GM12801 (cell line): ENCODE measurements at regions not wholly inside any gene's neighbourhood (a gene's known extent, or its start where the extent isn't known, plus 50 kb on each side); places are given as distances from the start of the nearest gene placed in this dataset.

Experiments used
- TF ChIP-seq, protein P1 (sequence below): IDR thresholded peaks from one replicate; pipeline ENCODE4 v1.5.1; 2011; ENCODE audit warnings: control low read depth; ENCODE audit not compliant: insufficient read length; ENCODE audit errors: extremely low read depth

DNA sequence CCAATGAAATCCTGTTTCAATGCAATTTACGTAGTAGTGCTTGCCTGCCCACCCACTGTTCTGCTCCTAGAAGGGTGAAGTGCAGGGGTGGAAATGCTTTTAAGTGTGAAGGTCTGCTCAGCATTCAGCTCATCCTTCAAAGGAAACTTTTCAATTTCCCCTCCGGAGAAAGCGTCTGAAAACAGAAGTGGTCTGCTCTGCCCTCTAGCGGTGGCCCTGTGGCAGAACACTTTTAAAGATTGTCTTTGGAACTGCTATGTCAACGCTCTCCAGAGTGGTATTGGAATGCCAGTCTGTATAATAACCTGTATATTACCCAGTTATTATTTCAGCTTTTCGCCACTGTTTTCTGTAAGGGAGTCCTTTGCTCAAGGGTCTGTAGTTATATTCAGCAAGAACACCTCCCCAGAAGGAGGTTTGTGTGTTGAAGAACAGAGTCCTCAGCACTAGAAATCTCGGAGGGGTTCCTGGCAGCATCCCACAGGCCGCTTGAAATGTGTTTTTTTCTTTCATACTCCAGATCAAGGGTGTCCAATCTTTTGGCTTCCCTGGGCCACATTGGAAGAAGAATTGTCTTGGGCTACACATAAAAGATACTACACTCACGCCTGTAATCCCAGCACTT, 63.1 kb upstream of the KLHL31 start:
- TF ChIP-seq, protein P1, sequence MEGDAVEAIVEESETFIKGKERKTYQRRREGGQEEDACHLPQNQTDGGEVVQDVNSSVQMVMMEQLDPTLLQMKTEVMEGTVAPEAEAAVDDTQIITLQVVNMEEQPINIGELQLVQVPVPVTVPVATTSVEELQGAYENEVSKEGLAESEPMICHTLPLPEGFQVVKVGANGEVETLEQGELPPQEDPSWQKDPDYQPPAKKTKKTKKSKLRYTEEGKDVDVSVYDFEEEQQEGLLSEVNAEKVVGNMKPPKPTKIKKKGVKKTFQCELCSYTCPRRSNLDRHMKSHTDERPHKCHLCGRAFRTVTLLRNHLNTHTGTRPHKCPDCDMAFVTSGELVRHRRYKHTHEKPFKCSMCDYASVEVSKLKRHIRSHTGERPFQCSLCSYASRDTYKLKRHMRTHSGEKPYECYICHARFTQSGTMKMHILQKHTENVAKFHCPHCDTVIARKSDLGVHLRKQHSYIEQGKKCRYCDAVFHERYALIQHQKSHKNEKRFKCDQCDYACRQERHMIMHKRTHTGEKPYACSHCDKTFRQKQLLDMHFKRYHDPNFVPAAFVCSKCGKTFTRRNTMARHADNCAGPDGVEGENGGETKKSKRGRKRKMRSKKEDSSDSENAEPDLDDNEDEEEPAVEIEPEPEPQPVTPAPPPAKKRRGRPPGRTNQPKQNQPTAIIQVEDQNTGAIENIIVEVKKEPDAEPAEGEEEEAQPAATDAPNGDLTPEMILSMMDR = peak; percentile 85

DNA sequence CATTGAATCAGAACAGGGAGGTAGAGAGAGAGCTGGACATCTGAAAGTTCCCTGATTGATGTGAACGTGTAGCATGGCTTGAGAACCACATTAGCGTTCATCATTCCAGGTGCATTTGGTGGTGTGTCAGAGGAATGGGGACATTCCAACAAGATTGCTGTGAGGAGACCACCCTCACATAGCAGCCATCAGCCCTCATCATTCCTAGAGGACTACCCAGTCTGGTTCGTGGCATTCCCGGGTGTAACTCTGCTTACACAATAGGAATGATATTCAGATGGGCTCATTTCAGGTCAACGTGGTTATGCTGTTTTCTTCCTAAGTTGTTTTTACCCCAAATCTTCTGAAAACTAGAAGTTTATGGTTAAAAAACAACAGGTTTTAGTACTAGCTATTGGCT, 62.2 kb upstream of the KLHL31 start:
- TF ChIP-seq, protein P1 = no peak

DNA sequence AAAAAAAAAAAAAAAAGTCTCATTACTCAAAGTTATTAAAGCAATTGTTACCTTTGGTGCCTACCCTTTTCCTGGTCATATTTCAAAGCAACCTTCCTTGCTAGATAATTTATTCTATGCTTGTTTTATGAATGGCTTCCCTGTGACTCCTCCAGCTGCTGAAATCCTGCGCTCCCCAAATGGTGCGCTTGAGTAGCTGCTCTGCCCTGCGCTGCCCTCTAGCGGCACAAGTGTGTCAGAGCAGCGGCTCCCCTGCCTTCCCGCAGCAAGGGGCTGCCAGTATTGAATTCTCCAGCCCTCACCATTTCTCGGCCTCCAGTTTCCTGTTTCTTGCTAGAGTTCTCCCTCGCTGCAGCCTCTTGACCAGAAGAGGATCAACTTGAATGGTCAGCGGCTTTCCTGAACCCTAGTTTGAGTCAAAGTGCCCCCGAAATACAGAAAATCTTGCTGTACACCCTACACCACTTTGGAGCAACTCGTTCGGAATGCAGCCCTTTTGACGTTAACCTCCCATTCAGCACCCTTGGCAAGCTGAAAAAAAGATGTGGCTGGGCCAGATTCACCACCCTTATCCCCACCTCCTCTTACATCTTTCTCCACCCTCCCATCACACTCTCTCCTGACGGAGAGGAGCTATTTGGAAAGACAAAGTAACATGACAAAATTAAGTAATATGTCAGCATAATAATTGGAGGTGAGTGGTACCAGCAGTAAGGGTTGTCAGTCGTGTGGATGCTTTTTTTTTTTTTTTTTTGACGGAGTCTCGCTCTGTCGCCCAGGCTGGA, 60.4 kb upstream of the KLHL31 start:
- TF ChIP-seq, protein P1 = peak; percentile 2

DNA sequence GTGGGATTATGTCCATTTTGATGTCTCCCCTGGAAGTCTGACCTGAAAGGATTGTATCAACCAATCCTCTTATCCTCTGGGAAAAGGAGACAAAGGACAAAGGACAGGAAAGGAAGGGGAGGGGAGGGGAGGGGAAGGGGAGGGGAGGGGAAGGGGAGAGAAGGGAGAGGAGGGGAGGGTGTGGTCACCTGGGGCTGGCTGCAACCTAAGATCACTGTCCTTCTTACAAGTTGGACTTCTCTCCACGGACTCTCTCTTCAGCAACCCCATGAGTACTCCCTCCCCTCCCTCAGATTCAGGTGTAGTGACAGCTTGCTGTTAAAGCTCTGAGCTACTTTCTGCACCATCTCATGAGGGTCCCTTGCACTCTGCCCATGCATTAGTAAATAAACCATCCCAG, 58.9 kb upstream of the KLHL31 start:
- TF ChIP-seq, protein P1 = no peak

DNA sequence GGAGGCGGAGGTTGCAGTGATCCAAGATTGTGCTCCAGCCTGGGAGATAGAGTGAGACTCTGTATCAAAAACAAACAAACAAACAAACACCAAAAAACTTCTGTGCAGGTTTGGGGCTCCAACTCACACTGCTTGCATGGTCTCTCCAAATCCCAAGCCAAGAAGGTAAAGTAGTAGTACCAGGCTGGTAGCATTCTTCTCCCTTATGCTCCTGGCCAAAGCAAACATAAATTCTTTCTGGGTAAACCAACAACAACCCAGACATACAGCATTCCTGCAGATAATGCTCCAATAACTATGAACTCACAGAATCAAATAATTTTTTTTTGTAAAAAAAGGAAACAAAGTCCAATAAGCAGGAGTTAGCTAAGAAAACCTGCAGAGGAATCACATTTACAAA, 57.8 kb upstream of the KLHL31 start:
- TF ChIP-seq, protein P1 = no peak

DNA sequence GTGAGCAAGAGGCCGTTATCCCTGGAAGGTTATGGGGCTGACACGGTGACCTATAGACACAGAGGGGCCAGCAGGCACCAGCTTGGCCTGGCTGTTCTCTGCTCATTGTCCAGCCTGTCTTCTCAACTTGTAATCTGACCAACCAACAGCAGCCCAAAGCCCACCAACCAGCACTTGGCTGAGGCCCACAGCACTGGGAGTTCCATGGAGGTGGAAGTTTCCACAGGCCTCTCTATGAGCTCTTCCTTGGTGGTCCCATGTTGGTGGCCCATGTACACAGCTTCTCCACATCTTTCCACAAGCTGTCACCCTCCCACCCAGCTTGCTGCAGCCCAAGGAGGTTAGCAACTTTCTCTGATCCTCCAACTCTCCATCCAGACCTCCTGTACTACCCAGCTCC, 56.2 kb upstream of the KLHL31 start:
- TF ChIP-seq, protein P1 = no peak

DNA sequence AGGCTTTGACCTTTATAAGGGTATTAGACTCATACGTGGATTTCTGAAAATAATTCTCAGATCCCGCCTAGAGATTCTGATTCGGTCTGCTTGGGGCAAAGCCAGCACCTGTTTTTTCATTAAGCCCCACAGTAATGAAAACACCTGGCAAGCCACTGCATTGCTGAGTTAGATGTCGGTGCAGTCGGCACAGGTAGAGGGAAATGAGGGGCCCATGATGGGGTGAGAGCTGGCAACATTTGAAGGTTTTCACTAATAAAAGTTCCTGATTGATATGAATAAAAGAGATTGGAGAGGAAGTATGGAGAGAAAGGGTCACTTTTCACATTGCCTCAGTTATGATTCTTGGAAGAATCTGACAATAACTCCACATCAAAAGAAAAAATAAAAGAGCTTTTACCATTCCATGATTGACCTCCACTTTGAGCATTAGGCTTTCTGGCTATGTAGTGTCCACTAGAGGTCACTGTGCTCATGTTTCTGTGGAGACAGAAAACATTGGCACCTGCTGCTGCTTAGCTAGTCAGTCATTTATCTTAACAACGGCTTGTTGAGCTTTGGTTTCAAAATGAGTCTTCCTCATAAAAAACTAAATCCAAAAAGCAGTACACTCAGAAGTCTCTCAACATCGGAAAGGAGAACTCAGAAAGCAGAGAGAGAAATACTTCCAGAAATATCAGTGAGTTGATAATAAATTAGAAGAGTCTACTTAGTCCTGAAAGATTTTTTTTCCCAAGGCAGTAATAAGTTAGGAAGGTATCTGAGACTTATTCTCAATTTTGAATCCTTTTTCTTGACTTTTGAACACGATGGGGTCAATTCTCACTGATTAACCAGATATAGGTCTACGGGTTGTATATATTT, 53.3 kb upstream of the KLHL31 start:
- TF ChIP-seq, protein P1 = peak; percentile 33
